B cell (primary cell): ENCODE measurements at regions not wholly inside any gene's neighbourhood (a gene's known extent, or its start where the extent isn't known, plus 50 kb on each side); places are given as distances from the start of the nearest gene placed in this dataset.
"Not testable (repeated sequence)": the region's sequence is repeated elsewhere in the genome, so short reads cannot be mapped to it uniquely, and the experiment has no call there.

Source experiments
- ATAC-seq: fragments of 200-7000 bp; cut with Tn5 transposase; one replicate; pipeline ENCODE4 v1.10.0; 2021; ENCODE audit warnings: low read depth, mild to moderate bottlenecking, moderate number of reproducible peaks, moderate library complexity
- CTCF ChIA-PET: fragments of 350-600 bp; sonication (Branson Sonifier 250); formaldehyde crosslinking; loops from one replicate; lab custom pipeline; 2021; ENCODE audit warnings: antibody characterized with exemption, inconsistent platforms; lab: Charles Lee
- POLR2A ChIA-PET: fragments of 350-600 bp; sonication (Branson Sonifier 250); formaldehyde crosslinking; loops from one replicate; lab custom pipeline; 2021; ENCODE audit warnings: antibody characterized with exemption; lab: Charles Lee
- DNase-seq: peaks from one replicate; pipeline ENCODE4 v3.0.0; 2013
- H2AFZ ChIP-seq: 2 replicates; pipeline ENCODE4 v1.6.1; 2012; ENCODE audit warnings: mild to moderate bottlenecking, low read depth, low read length; ENCODE audit not compliant: insufficient read depth, poor library complexity, severe bottlenecking
- H3K27ac ChIP-seq, 2 donors: 1 replicate in 1 of 2; 2 replicates in 1 of 2; pipeline ENCODE4 v1.5.1; 2012 to 2013; ENCODE audit warnings: low read length in 2 of 2, mild to moderate bottlenecking in 2 of 2, moderate library complexity in 1 of 2
- H3K27me3 ChIP-seq, 4 experiments: fragments of 200-600 bp in 1 of 4; sonication (generic) in 1 of 4; replicated peaks in 1 of 4; 1 replicate in 2 of 4; 2 replicates in 2 of 4; pipeline versions ENCODE4 v1.6.1 to v1.7.0; 2013 to 2016; ENCODE audit warnings: low read length in 3 of 4, mild to moderate bottlenecking in 2 of 4, mixed read lengths in 1 of 4, moderate library complexity in 1 of 4; ENCODE audit not compliant: insufficient read depth in 4 of 4, control insufficient read depth in 3 of 4; ENCODE audit errors: control extremely low read depth in 1 of 4
- H3K36me3 ChIP-seq, 2 experiments: replicated peaks in 1 of 2; 1 replicate in 1 of 2; 2 replicates in 1 of 2; pipeline versions ENCODE4 v1.6.1 to v1.7.1; 2013; ENCODE audit warnings: low read length in 1 of 2; ENCODE audit not compliant: insufficient read depth in 2 of 2, control insufficient read depth in 1 of 2; ENCODE audit errors: control extremely low read depth in 1 of 2, extremely low read depth in 1 of 2
- H3K4me1 ChIP-seq, 2 donors: fragments of 200-600 bp in 1 of 2; sonication (generic) in 1 of 2; 1 replicate in 1 of 2; 2 replicates in 1 of 2; pipeline versions ENCODE4 v1.5.1 to v1.6.1; 2013 to 2017; ENCODE audit warnings: low read length in 2 of 2; ENCODE audit not compliant: control insufficient read depth in 2 of 2, insufficient read depth in 2 of 2
- H3K4me2 ChIP-seq: replicated peaks from 2 replicates; pipeline ENCODE3; 2012; ENCODE audit warnings: mild to moderate bottlenecking, low read depth, low read length; ENCODE audit not compliant: poor library complexity, severe bottlenecking
- H3K4me3 ChIP-seq, 5 experiments: fragments of 200-600 bp in 1 of 5; sonication (generic) in 1 of 5; 1 replicate in 3 of 5; 2 replicates in 2 of 5; pipeline versions ENCODE4 v1.5.1 to v1.7.0; 2011 to 2016; ENCODE audit warnings: low read length in 4 of 5, mild to moderate bottlenecking in 4 of 5, low read depth in 2 of 5, control low read depth in 1 of 5, moderate library complexity in 1 of 5; ENCODE audit not compliant: insufficient read depth in 1 of 5; ENCODE audit errors: control extremely low read depth in 1 of 5, extremely low read depth in 1 of 5
- H3K79me2 ChIP-seq: fragments of 200-600 bp; sonication (generic); one replicate; pipeline ENCODE4 v1.6.0; 2016; ENCODE audit warnings: low read length; ENCODE audit not compliant: control insufficient read depth, insufficient read depth
- H3K9ac ChIP-seq: fragments of 200-600 bp; sonication (generic); 2 replicates; pipeline ENCODE4 v1.6.1; 2017; ENCODE audit warnings: mild to moderate bottlenecking, low read length, moderate library complexity
- H3K9me3 ChIP-seq, 3 donors: one replicate each; pipeline versions ENCODE4 v1.6.1 to v1.7.1; 2013; ENCODE audit warnings: low read length in 2 of 3; ENCODE audit not compliant: control insufficient read depth in 2 of 3, insufficient read depth in 1 of 3; ENCODE audit errors: control extremely low read depth in 1 of 3
- H4K20me1 ChIP-seq: 2 replicates; pipeline ENCODE4 v1.6.0; 2012; ENCODE audit warnings: mild to moderate bottlenecking, low read length; ENCODE audit not compliant: insufficient read depth, control insufficient read depth, poor library complexity, severe bottlenecking
- H3K27ac Mint-ChIP-seq: one replicate; pipeline ENCODE4 v1.8.0; 2021; ENCODE audit warnings: mixed read lengths
- H3K27me3 Mint-ChIP-seq: one replicate; pipeline ENCODE4 v1.8.0; 2021; ENCODE audit warnings: mixed read lengths
- H3K4me1 Mint-ChIP-seq: one replicate; pipeline ENCODE4 v1.8.0; 2021; ENCODE audit warnings: mixed read lengths
- H3K4me3 Mint-ChIP-seq: one replicate; pipeline ENCODE4 v1.8.0; 2021; ENCODE audit warnings: mixed read lengths
- H3K9me3 Mint-ChIP-seq: one replicate; pipeline ENCODE4 v1.8.0; 2022; ENCODE audit warnings: mixed read lengths; ENCODE audit not compliant: insufficient read depth
- CTCF ChIP-seq: fragments of 200-600 bp; IDR thresholded peaks from one replicate; pipeline ENCODE4 v1.8.0; 2022; ENCODE audit warnings: antibody characterized with exemption, mild to moderate bottlenecking
- EZH2 ChIP-seq: IDR thresholded peaks from 2 replicates; pipeline ENCODE4 v1.6.1; 2012; ENCODE audit warnings: borderline replicate concordance, low read depth, mild to moderate bottlenecking, moderate library complexity, low read length; ENCODE audit not compliant: insufficient read depth, poor library complexity, severe bottlenecking
- WGBS: methylation state at CpG from one replicate; pipeline ENCODE4 v1.1.5; 2013; ENCODE audit warnings: missing lambda C conversion rate; ENCODE audit not compliant: insufficient coverage; 5-methylcytosine and 5-hydroxymethylcytosine counted together
- intact Hi-C: fragments of 100-400 bp; cut with micrococcal nuclease; formaldehyde crosslinking; loops from one replicate; pipeline ENCODE4 v1.10.0; 2022

GRCh38 chr13:103457050-103457449 is 390.8 kb upstream of the SLC10A2 start:
- H2AFZ ChIP-seq, H3K4me2 ChIP-seq, H3K79me2 ChIP-seq, POLR2A ChIA-PET, H3K27ac ChIP-seq, H3K27ac Mint-ChIP-seq, H3K4me1 ChIP-seq, H4K20me1 ChIP-seq, H3K4me3 ChIP-seq, ATAC-seq, H3K27me3 ChIP-seq, H3K9me3 Mint-ChIP-seq, CTCF ChIA-PET, intact Hi-C loops, H3K4me1 Mint-ChIP-seq, H3K36me3 ChIP-seq, DNase-seq, H3K9me3 ChIP-seq, H3K27me3 Mint-ChIP-seq, H3K9ac ChIP-seq, H3K4me3 Mint-ChIP-seq: not testable (repeated sequence)
- WGBS, result 99% methylated on average over 7 of the region's 14 CpGs

GRCh38 chr13:103451656-103452055 is 385.4 kb upstream of the SLC10A2 start:
- H3K27ac Mint-ChIP-seq, result no peak overlapping the region
- no peak overlapping the region for H3K4me3 Mint-ChIP-seq
- no peaks in the 10 kb centered on the region for H3K4me1 Mint-ChIP-seq
- no peaks in the 10 kb centered on the region for H3K9me3 ChIP-seq
- no peak for DNase-seq
- no peaks in the 10 kb centered on the region for H3K36me3 ChIP-seq
- 67% methylated on average over 1 of the region's 2 CpGs for WGBS
- ChIA-PET POLR2A (no interaction called here), CTCF (no interaction called here)
- intact Hi-C loops, result no loop called here
- H2AFZ ChIP-seq, result no peak overlapping the region
- TF ChIP-seq EZH2 (no peak), CTCF (no peak)
- ATAC-seq, result no peak
- H3K4me2 ChIP-seq, result no peak overlapping the region
- H3K4me3 ChIP-seq, result no peak overlapping the region
- H3K27ac ChIP-seq, result no peak overlapping the region
- H3K27me3 Mint-ChIP-seq, result no peaks in the 10 kb centered on the region
- H3K79me2 ChIP-seq, result no peaks in the 10 kb centered on the region
- H3K9ac ChIP-seq, result no peak overlapping the region
- no peaks in the 10 kb centered on the region for H3K27me3 ChIP-seq
- no peaks in the 10 kb centered on the region for H4K20me1 ChIP-seq
- peaks cover 2% of the 10 kb centered on the region for H3K9me3 Mint-ChIP-seq
- no peaks in the 10 kb centered on the region for H3K4me1 ChIP-seq
